ENCODE measurements at regions not wholly inside any gene's neighbourhood (a gene's known extent, or its start where the extent isn't known, plus 50 kb on each side); places are given as distances from the start of the nearest gene placed in this dataset.

DNA sequence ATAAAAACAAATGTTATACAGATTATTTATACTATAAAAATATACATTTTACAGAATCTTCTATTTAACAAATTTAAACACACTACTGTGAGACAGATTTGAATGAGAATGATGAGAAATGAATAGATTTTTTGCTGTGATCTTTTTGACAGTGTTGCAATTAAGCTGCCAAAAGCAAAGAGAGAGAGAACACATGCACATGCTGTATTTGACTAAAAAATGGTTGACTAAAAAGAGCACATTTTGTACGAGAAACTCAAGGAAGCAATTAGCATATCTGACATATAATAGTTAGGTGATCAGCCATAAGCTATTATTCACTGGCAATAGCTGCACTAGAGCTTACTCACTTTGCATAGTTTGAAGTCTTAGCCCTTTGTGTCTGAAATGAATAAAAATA is 115.8 kb downstream of the SYT10 start:
- WGBS = 55% methylated on average over 1 of the region's 1 CpG
- no peaks in the 10 kb centered on the region for H3K9me3 ChIP-seq
- no peaks in the 10 kb centered on the region for H3K4me1 ChIP-seq
- H3K36me3 ChIP-seq = no peaks in the 10 kb centered on the region
- DNase-seq (ENCODE audit: low spot score in 2 of 2) = no peak
- H3K27me3 ChIP-seq = no peaks in the 10 kb centered on the region
- no peak overlapping the region for H3K27ac ChIP-seq
- no peak overlapping the region for H3K4me3 ChIP-seq
- TF ChIP-seq POLR2A (IDR thresholded peaks at IDR 0.05) (no peak), POLR2AphosphoS5 (IDR thresholded peaks at IDR 0.05) (no peak)

GRCh38 chr12:33322519-33322918 is 117.1 kb downstream of the SYT10 start:
- Histone ChIP-seq H3K27me3 (no peaks in the 10 kb centered on the region), H3K9me3 (no peaks in the 10 kb centered on the region), H3K4me1 (no peaks in the 10 kb centered on the region), H3K27ac (no peak overlapping the region), H3K36me3 (no peaks in the 10 kb centered on the region), H3K4me3 (no peak overlapping the region)
- TF ChIP-seq POLR2A (IDR thresholded peaks at IDR 0.05) = no peak
- TF ChIP-seq POLR2AphosphoS5 (IDR thresholded peaks at IDR 0.05) = no peak
- no peak for TF ChIP-seq EP300 (IDR thresholded peaks at IDR 0.05)
- TF ChIP-seq, protein P1, sequence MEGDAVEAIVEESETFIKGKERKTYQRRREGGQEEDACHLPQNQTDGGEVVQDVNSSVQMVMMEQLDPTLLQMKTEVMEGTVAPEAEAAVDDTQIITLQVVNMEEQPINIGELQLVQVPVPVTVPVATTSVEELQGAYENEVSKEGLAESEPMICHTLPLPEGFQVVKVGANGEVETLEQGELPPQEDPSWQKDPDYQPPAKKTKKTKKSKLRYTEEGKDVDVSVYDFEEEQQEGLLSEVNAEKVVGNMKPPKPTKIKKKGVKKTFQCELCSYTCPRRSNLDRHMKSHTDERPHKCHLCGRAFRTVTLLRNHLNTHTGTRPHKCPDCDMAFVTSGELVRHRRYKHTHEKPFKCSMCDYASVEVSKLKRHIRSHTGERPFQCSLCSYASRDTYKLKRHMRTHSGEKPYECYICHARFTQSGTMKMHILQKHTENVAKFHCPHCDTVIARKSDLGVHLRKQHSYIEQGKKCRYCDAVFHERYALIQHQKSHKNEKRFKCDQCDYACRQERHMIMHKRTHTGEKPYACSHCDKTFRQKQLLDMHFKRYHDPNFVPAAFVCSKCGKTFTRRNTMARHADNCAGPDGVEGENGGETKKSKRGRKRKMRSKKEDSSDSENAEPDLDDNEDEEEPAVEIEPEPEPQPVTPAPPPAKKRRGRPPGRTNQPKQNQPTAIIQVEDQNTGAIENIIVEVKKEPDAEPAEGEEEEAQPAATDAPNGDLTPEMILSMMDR (IDR thresholded peaks at IDR 0.05) = no peak
- DNase-seq (ENCODE audit: low spot score in 2 of 2) = no peak
- 56% methylated on average over 5 of the region's 5 CpGs for WGBS

GRCh38 chr12:33317746-33318145 is 121.9 kb downstream of the SYT10 start:
- Histone ChIP-seq H3K4me3 (no peak overlapping the region), H3K4me1 (no peaks in the 10 kb centered on the region), H3K9me3 (no peaks in the 10 kb centered on the region), H3K27me3 (no peaks in the 10 kb centered on the region), H3K27ac (no peak overlapping the region), H3K36me3 (no peaks in the 10 kb centered on the region)
- no peak for DNase-seq (ENCODE audit: low spot score in 2 of 2)
- 69% methylated on average over 1 of the region's 1 CpG for WGBS
- no peak for TF ChIP-seq POLR2A (IDR thresholded peaks at IDR 0.05)
- TF ChIP-seq POLR2AphosphoS5 (IDR thresholded peaks at IDR 0.05) = no peak
- TF ChIP-seq, protein P1 (IDR thresholded peaks at IDR 0.05) = no peak
- TF ChIP-seq EP300 (IDR thresholded peaks at IDR 0.05) = no peak

GRCh38 chr12:33314223-33314622 is 125.4 kb downstream of the SYT10 start:
- Histone ChIP-seq H3K4me3 (no peak overlapping the region), H3K4me1 (no peaks in the 10 kb centered on the region), H3K9me3 (peaks cover 4% of the 10 kb centered on the region), H3K27ac (no peak overlapping the region), H3K27me3 (no peaks in the 10 kb centered on the region), H3K36me3 (no peaks in the 10 kb centered on the region)
- WGBS = 56% methylated on average over 1 of the region's 1 CpG
- no peak for DNase-seq (ENCODE audit: low spot score in 2 of 2)
- TF ChIP-seq EP300 (IDR thresholded peaks at IDR 0.05) (no peak), POLR2AphosphoS5 (IDR thresholded peaks at IDR 0.05) (no peak), POLR2A (IDR thresholded peaks at IDR 0.05) (no peak)
- TF ChIP-seq, protein P1 (IDR thresholded peaks at IDR 0.05) = no peak

- no peak overlapping the region for H3K4me3 ChIP-seq
- DNase-seq (ENCODE audit: low spot score in 2 of 2) = no peak
These were observed 126.1 kb downstream of the SYT10 start for GRCh38 chr12:33313476-33313875.

More at GRCh38 chr12:33313476-33313875, 126.1 kb downstream of the SYT10 start:
- Histone ChIP-seq H3K27me3 (no peaks in the 10 kb centered on the region), H3K9me3 (peaks cover 4% of the 10 kb centered on the region), H3K4me1 (no peaks in the 10 kb centered on the region), H3K27ac (no peak overlapping the region), H3K36me3 (no peaks in the 10 kb centered on the region)
- TF ChIP-seq EP300 (IDR thresholded peaks at IDR 0.05) (no peak), POLR2AphosphoS5 (IDR thresholded peaks at IDR 0.05) (no peak), POLR2A (IDR thresholded peaks at IDR 0.05) (no peak)
- TF ChIP-seq, protein P1 (IDR thresholded peaks at IDR 0.05) = no peak

Measured in suprapubic skin (tissue), 4 donors.